Breast epithelium (tissue), 4 donors: ENCODE measurements at regions not wholly inside any gene's neighbourhood (a gene's known extent, or its start where the extent isn't known, plus 50 kb on each side); places are given as distances from the start of the nearest gene placed in this dataset.

Source experiments
- DNase-seq, 2 donors: peaks; one replicate each; pipeline ENCODE4 v3.0.0-alpha.2; 2019; ENCODE audit warnings: low spot score in 2 of 2
- H3K27ac ChIP-seq, 2 donors: fragments of 200-600 bp; sonication (generic) in 1 of 2; one replicate each; pipeline ENCODE4 v1.5.1; 2016 to 2019; ENCODE audit warnings: mild to moderate bottlenecking in 1 of 2
- H3K27me3 ChIP-seq, 2 donors: fragments of 200-600 bp; sonication (generic) in 1 of 2; one replicate each; pipeline versions ENCODE4 v1.5.1 to v1.6.0; 2017 to 2019; ENCODE audit warnings: control low read depth in 1 of 2, mild to moderate bottlenecking in 1 of 2
- H3K36me3 ChIP-seq: fragments of 200-600 bp; one replicate; pipeline ENCODE4 v1.5.1; 2019
- H3K4me1 ChIP-seq, 2 donors: fragments of 200-600 bp; sonication (generic); one replicate each; pipeline ENCODE4 v1.5.1; 2016 to 2019; ENCODE audit warnings: control low read depth in 1 of 2
- H3K4me3 ChIP-seq, 3 donors: fragments of 200-600 bp; sonication (generic); 1 replicate in 2 of 3; 2 replicates in 1 of 3; pipeline ENCODE4 v1.5.1; 2016 to 2019; ENCODE audit warnings: mild to moderate bottlenecking in 3 of 3, moderate library complexity in 2 of 3
- H3K9me3 ChIP-seq, 2 donors: fragments of 200-600 bp; sonication (generic) in 1 of 2; one replicate each; pipeline ENCODE4 v1.5.1; 2016 to 2019; ENCODE audit warnings: control low read depth in 1 of 2
- CTCF ChIP-seq, 3 donors: fragments of 450-650 bp; IDR thresholded peaks; one replicate each; pipeline ENCODE4 v1.5.1; 2016 to 2017; ENCODE audit warnings: antibody characterized with exemption in 3 of 3, mild to moderate bottlenecking in 3 of 3, moderate library complexity in 3 of 3
- POLR2A ChIP-seq: fragments of 450-650 bp; IDR thresholded peaks from one replicate; pipeline ENCODE4 v1.6.1; 2016; ENCODE audit warnings: antibody characterized with exemption, mild to moderate bottlenecking, moderate library complexity
- POLR2AphosphoS5 ChIP-seq, 3 donors: sonication (generic); formaldehyde crosslinking; IDR thresholded peaks; one replicate each; pipeline ENCODE4 v1.6.1; 2017; ENCODE audit warnings: antibody characterized with exemption in 3 of 3
- intact Hi-C: fragments of 100-400 bp; cut with DNase I; formaldehyde crosslinking; loops from one replicate; pipeline ENCODE4 v1.15.1; 2023; ENCODE audit warnings: low total_unique reads

- H3K9me3 ChIP-seq: no peaks in the 10 kb centered on the region
- TF ChIP-seq POLR2AphosphoS5 (IDR thresholded peaks at IDR 0.05): no peak
- TF ChIP-seq POLR2A: no peak
- no peak for TF ChIP-seq CTCF (IDR thresholded peaks at IDR 0.05)
Measured at GRCh38 chr13:67285611-67286010, 55.5 kb upstream of the PCDH9 start.

GRCh38 chr13:67283637-67284036 is 53.5 kb upstream of the PCDH9 start:
- H3K27me3 ChIP-seq: no peaks in the 10 kb centered on the region
- no peak for DNase-seq
- intact Hi-C loops: no loop called here

More at GRCh38 chr13:67285611-67286010, 55.5 kb upstream of the PCDH9 start:
- no peak overlapping the region for H3K4me3 ChIP-seq
- H3K27me3 ChIP-seq: no peaks in the 10 kb centered on the region
- no peak overlapping the region for H3K27ac ChIP-seq
- DNase-seq: no peak
- intact Hi-C loops: no loop called here
- H3K36me3 ChIP-seq: no peaks in the 10 kb centered on the region
- no peaks in the 10 kb centered on the region for H3K4me1 ChIP-seq

GRCh38 chr13:67281466-67281865 is 51.3 kb upstream of the PCDH9 start:
- TF ChIP-seq CTCF (IDR thresholded peaks at IDR 0.05) (no peak), POLR2AphosphoS5 (IDR thresholded peaks at IDR 0.05) (no peak), POLR2A (no peak)
- Histone ChIP-seq H3K4me3 (no peak overlapping the region), H3K27me3 (no peaks in the 10 kb centered on the region), H3K9me3 (no peaks in the 10 kb centered on the region), H3K4me1 (no peaks in the 10 kb centered on the region), H3K27ac (no peak overlapping the region), H3K36me3 (no peaks in the 10 kb centered on the region)
- intact Hi-C loops: no loop called here
- no peak for DNase-seq

More at GRCh38 chr13:67283637-67284036, 53.5 kb upstream of the PCDH9 start:
- Histone ChIP-seq H3K4me3 (no peak overlapping the region), H3K36me3 (no peaks in the 10 kb centered on the region), H3K9me3 (no peaks in the 10 kb centered on the region), H3K4me1 (no peaks in the 10 kb centered on the region), H3K27ac (no peak overlapping the region)
- TF ChIP-seq CTCF (IDR thresholded peaks at IDR 0.05) (no peak), POLR2AphosphoS5 (IDR thresholded peaks at IDR 0.05) (no peak), POLR2A (no peak)
